NCI-H2196 (cell line): ENCODE measurements at regions not wholly inside any gene's neighbourhood (a gene's known extent, or its start where the extent isn't known, plus 50 kb on each side); places are given as distances from the start of the nearest gene placed in this dataset.
"Not testable (repeated sequence)": the region's sequence is repeated elsewhere in the genome, so short reads cannot be mapped to it uniquely, and the experiment has no call there.

ENCODE experiments used
- DNase-seq: peaks from one replicate; lab custom pipeline; 2025; ENCODE audit not compliant: unreplicated experiment; lab: John Stamatoyannopoulos, UW

GRCh38 chr14:62497708-62498107 is 547.5 kb downstream of the KCNH5 start:
- no peak for DNase-seq

GRCh38 chr14:62501021-62501750 is 544.1 kb downstream of the KCNH5 start:
- DNase-seq: no peak

- DNase-seq: no peak
These were observed 540.2 kb downstream of the KCNH5 start for GRCh38 chr14:62505045-62505444.

DNA sequence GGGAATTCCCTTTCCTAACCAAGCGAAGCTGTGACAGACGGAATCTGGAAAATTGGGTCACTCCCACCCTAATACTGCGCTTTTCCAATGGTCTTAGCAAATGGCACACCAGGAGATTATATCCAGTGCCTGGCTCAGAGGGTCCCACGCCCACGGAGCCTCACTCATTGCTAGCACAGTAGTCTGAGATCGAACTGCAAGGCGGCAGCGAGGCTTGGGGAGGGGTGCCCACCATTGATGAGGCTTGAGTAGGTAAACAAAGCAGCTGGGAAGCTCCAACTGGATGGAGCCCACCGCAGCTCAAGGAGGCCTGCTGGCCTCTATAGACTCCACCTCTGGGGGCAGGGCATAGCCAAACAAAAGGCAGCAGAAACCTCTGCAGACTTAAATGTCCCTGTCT is 523.9 kb downstream of the KCNH5 start:
- not testable (repeated sequence) for DNase-seq

DNA sequence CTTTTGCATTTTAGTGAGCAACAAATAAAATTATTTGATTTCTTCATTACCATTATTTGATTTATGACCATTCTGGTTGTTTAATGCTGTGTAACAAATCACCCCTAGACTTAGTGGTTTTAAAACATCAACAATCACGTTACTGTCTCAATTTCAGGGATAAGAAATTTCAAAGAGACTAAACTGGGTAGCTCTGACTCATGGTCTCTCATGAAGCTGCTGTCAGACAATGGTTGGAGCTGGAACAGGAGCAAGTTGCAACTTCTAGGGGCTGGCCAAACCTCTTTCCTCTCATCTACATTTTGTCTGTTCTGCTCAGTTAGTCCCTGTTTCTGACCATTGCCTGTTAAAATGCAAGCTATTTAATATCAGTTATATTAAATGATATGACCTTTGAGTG is 517.0 kb downstream of the KCNH5 start:
- no peak for DNase-seq

DNA sequence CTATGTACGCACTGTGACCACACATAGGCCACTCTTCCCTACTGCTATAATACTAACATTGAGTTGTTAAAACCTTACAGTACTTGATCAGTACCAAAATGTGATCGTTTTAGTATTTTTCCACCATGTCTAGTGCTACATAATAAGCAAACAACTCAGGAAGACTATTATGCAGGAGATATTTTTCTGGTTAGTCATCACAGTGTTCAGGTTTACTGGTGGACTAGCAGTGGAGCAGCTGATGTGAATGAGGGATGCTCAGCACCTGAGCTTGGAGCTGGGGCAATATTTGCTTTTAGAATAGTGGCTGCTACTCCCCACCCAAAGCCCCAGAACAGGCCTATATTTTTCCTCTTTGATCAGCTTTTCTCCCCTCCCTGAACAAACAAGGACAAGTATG is 513.1 kb downstream of the KCNH5 start:
- DNase-seq: no peak

DNA sequence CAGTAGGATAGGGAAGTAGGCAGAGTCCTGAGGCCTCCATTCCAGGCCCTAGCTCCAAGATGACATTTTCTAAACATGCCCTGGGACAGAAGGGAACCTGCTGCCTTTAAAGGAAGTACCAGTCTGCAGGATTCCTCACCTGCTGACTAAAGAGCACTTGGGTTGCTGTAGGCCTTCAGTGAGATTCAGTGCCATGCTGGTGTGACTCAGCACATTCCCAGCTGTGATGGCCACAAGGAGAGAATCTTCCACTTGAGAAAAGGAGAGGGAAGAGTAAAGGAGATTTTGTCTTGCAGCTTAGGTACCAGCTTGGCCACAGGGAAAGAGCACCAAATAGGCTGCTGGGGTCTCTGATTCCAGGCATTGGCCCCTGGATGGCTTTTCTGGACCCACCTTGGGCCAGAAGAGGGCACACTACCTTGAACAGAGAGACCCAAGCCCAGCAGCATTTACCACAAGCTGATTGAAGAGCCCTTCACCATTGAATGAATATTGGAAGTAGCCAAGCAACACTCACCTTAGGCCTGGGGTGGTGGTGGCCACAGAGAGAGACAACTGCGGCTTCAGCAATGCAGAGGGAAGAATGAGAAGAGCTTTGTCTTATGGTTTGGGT is 498.3 kb downstream of the KCNH5 start:
- no peak for DNase-seq

GRCh38 chr14:62557416-62557815 is 487.8 kb downstream of the KCNH5 start:
- no peak for DNase-seq

- no peak for DNase-seq
These were observed 486.8 kb downstream of the KCNH5 start for GRCh38 chr14:62558451-62558850.

- no peak for DNase-seq
These were observed 460.0 kb downstream of the KCNH5 start for GRCh38 chr14:62585247-62585646.

- no peak for DNase-seq
These were observed 452.4 kb downstream of the KCNH5 start for GRCh38 chr14:62592877-62593276.

GRCh38 chr14:62597143-62597542 is 448.1 kb downstream of the KCNH5 start:
- DNase-seq: no peak

- DNase-seq: no peak
These were observed 445.5 kb downstream of the KCNH5 start for GRCh38 chr14:62599616-62600385.

- DNase-seq: no peak
These were observed 442.5 kb downstream of the KCNH5 start for GRCh38 chr14:62602712-62603111.

DNA sequence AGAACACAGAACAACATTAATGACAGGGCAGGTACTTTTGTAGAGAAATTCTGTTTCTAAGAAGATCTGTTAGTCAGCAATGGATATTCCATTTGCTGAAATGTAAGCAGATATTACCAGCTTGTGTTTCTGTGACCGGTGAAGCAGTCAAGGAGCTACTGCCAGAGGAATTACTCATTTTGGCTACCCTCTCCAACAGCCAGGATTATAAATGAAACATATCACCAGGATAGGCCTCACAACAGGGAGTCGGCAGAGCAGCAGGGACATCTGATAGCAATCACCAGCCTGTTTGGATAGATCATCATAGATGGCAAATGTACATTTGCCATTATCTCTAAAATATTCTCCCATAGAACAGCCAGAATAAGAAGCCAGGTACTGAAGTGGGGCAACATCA is 440.7 kb downstream of the KCNH5 start:
- peak; percentile 4 for DNase-seq

DNA sequence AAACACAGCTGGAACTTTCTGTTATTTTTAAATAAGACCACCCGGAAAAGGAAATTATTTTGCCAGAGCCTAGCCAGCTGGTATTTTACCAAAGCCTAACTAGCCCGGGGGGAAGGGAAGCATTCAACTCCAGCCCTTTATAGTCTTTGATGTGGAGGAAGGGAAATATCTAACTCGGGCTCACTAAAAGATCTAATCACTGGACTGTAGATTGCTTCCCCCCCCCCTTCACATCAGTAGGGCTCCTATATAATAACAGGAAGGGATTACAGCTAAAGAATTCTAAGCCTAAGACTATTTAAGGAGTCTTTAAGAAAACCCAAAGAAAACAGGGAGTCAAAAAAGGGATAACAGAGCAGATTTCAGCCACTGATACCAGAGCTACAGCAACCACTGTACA is 431.1 kb downstream of the KCNH5 start:
- DNase-seq: no peak

DNA sequence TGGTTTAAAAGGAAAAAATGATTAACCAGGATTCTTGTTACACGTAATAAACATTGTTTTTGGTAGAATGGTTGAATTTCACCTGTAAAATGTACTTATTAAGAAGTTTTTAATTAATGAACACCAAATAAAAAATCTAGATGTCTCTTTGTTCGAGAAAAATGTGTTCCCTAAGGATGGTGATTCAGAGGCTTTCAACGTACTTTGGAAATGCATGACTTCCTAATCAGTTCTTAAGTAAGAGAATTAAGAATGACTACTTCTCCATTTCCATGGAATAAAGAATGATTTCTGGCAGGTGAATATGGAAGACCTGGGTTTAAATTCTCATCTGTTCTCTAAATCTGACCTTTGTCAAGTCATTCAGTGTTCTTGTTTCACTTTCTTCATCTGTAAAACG is 428.6 kb downstream of the KCNH5 start:
- no peak for DNase-seq

DNA sequence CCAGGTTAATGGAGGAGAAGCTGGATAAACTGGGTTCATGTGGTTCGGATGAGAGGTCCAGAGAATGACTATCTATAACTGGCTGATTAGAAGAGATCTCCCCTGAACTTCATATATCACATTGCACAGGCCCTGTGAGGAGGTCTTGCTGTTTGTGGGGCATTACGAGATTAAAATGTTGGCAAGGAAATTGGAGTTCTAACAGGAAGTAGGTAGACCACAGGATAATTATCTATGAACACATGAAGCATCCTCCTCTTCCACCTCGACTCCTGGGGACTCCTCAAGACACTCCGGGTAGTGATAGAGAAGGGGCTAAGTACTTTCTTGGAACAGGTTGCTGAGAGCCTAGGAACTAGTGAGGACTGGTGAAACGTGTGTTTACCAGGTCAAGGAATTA is 418.8 kb downstream of the KCNH5 start:
- no peak for DNase-seq

GRCh38 chr14:62629176-62629725 is 416.0 kb downstream of the KCNH5 start:
- no peak for DNase-seq

DNA sequence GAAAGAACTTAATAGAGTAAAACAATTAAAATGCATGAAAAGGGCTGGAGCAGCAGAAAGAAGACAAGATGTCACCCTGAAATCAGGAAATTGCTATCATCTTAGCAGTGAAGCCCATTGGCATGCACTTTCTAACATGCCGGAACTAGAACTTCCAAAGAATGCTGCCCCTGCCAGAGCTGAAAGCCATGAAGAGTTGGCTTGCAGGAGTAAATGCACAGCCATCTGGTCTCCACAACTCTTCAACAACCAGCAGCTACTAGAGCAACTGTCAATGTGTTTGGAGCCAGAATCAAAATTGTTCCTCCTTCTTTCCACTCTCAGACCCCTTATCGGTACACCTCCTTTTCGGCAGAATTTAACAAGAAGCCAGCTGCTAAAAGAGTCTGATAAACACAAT is 414.1 kb downstream of the KCNH5 start:
- DNase-seq: no peak

DNA sequence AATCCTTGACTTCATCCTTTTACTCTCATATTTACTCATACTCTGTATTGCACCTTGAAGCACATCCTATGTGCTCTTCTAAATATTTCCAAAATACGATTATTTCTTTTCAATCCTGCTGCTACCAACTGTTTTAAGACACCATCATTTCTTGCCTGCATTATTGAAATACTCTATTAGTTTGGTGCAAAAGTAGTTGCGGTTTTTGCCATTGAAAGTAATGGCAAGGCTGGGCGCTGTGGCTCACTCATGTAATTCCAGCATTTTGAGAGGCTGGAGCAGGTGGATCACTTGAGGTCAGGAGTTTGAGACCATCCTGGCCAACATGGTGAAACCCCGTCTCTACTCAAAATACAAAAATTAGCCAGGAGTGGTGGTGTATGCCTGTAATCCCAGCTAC is 412.5 kb downstream of the KCNH5 start:
- DNase-seq: no peak

- DNase-seq: no peak
These were observed 399.6 kb downstream of the KCNH5 start for GRCh38 chr14:62645649-62646048.
